NT2/D1 (cell line): ENCODE measurements at regions not wholly inside any gene's neighbourhood (a gene's known extent, or its start where the extent isn't known, plus 50 kb on each side); places are given as distances from the start of the nearest gene placed in this dataset.

Experiments used
- DNase-seq: peaks from one replicate; pipeline ENCODE4 v3.0.0-alpha.2; 2011; ENCODE audit warnings: low read depth, low spot score
- H3K27me3 ChIP-seq: 2 replicates; pipeline ENCODE4 v1.6.0; 2011; ENCODE audit warnings: mild to moderate bottlenecking; ENCODE audit not compliant: insufficient read length, insufficient read depth
- H3K36me3 ChIP-seq: 2 replicates; pipeline ENCODE4 v1.6.1; 2011; ENCODE audit warnings: mild to moderate bottlenecking, low read length, mixed read lengths; ENCODE audit not compliant: insufficient read depth, insufficient read length
- H3K4me1 ChIP-seq: 2 replicates; pipeline ENCODE4 v1.5.1; 2011; ENCODE audit not compliant: insufficient read depth, insufficient read length
- H3K4me3 ChIP-seq: 2 replicates; pipeline ENCODE4 v1.5.1; 2011; ENCODE audit warnings: low read depth; ENCODE audit not compliant: insufficient read length
- H3K9ac ChIP-seq: 2 replicates; pipeline ENCODE4 v1.6.0; 2011; ENCODE audit warnings: low read depth; ENCODE audit not compliant: insufficient read length
- H3K9me3 ChIP-seq: 2 replicates; pipeline ENCODE4 v1.5.1; 2011; ENCODE audit warnings: mild to moderate bottlenecking, low read length; ENCODE audit not compliant: insufficient read depth
- SUZ12 ChIP-seq: IDR thresholded peaks from 2 replicates; pipeline ENCODE4 v1.6.1; 2011; ENCODE audit not compliant: insufficient read length, insufficient read depth; ENCODE audit errors: extremely low read depth
- YY1 ChIP-seq: IDR thresholded peaks from 2 replicates; pipeline ENCODE4 v1.6.1; 2011; ENCODE audit not compliant: insufficient read length, insufficient read depth
- ZNF274 ChIP-seq: IDR thresholded peaks from 2 replicates; pipeline ENCODE4 v1.6.1; 2011; ENCODE audit warnings: mild to moderate bottlenecking, low read depth, low read length

DNA sequence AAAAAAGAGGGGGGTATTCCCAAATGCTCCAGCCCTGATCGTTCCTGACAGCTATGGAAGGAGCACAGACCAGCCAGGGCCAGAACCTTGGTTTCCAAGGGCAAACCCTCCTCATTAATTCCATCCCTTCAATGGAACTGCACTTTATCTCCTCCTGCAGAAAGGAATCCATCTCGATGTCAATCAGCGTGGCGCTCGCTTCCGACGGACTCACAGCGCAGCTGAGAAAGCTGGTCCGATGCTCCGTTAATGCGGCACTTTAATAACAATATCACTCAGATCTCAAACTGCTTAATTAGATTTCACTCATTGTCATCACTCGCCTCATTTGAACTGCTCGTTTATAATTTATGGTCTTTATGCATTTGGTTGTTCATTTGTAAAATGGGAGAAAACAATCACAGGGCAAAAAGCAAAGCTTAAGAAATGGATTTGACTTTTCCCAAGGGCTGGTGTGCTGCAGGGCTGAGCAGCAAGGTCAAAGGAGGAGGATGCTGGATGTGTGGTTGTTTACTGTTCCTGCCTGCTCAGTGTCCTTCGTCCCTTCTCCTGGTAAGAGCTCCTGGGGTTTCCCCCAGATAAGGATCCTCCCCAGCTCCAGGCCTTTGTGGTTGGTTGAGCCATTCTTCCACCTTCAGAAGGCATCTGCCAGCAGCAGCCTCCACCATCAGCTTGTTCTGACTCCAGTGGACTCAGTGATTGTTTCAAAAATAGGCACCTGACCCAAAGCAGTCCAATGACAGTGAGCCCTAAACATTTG, 152.7 kb downstream of the ANKRD60 start:
- Histone ChIP-seq H3K9ac (no peak overlapping the region), H3K4me3 (no peak overlapping the region)
- TF ChIP-seq SUZ12 (no peak), YY1 (no peak), ZNF274 (no peak)

DNA sequence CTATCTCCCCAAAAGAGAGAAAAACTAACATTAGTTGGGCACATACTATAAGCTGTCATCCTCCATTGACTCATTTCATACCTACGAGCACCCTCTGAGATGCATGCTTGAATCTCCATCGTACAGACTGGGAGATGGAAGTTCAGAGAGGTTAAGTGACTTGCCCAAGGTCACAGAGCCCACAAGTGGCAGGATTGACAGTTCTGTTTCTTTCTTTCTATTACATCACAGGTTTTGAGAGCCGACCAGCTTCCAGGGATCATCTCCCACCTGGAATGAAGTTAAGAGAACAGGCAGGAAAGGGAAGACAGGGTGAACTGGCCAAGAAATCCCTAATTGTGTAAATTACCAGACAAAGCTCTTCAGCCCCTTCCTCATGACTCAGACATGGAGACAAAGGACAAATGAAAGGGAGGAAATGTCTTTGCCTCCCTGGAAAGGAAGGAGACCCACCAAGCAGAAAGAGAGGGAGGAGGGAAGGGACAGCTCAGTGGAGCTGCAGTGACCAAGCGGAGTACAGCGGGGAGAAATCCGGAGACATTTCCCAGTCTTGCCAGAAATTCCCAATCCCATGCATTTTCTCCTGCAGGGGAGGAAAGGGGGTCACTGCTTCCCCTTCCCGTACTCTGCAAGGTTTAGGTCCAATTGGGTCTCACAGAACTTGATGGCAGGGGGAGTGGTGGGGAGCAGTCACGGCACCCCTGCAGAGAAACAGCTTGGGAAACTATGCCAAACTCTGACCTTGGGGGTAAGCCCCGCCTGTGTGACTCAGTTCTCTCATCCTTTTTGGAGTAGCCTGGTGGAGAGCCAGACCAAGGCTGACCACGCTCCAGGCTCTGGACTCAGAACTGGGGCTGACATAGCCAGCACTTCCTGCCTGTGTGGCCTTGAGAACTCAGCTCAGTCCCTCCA, 154.3 kb downstream of the ANKRD60 start:
- H3K9ac ChIP-seq, result no peak overlapping the region
- no peak for DNase-seq
- no peaks in the 10 kb centered on the region for H3K27me3 ChIP-seq
- TF ChIP-seq ZNF274 (no peak), YY1 (no peak), SUZ12 (no peak)
- H3K4me3 ChIP-seq, result no peak overlapping the region
- peaks cover 5% of the 10 kb centered on the region; the same call in 1 of the 2 replicates for H3K9me3 ChIP-seq
- H3K36me3 ChIP-seq, result no peaks in the 10 kb centered on the region
- H3K4me1 ChIP-seq, result peaks cover 8% of the 10 kb centered on the region

More for the DNA sequence above, 152.7 kb downstream of the ANKRD60 start:
- H3K4me1 ChIP-seq, result peaks cover 8% of the 10 kb centered on the region
- H3K36me3 ChIP-seq, result no peaks in the 10 kb centered on the region
- H3K27me3 ChIP-seq, result no peaks in the 10 kb centered on the region
- H3K9me3 ChIP-seq, result peaks cover 5% of the 10 kb centered on the region; the same call in 1 of the 2 replicates
- DNase-seq, result no peak

DNA sequence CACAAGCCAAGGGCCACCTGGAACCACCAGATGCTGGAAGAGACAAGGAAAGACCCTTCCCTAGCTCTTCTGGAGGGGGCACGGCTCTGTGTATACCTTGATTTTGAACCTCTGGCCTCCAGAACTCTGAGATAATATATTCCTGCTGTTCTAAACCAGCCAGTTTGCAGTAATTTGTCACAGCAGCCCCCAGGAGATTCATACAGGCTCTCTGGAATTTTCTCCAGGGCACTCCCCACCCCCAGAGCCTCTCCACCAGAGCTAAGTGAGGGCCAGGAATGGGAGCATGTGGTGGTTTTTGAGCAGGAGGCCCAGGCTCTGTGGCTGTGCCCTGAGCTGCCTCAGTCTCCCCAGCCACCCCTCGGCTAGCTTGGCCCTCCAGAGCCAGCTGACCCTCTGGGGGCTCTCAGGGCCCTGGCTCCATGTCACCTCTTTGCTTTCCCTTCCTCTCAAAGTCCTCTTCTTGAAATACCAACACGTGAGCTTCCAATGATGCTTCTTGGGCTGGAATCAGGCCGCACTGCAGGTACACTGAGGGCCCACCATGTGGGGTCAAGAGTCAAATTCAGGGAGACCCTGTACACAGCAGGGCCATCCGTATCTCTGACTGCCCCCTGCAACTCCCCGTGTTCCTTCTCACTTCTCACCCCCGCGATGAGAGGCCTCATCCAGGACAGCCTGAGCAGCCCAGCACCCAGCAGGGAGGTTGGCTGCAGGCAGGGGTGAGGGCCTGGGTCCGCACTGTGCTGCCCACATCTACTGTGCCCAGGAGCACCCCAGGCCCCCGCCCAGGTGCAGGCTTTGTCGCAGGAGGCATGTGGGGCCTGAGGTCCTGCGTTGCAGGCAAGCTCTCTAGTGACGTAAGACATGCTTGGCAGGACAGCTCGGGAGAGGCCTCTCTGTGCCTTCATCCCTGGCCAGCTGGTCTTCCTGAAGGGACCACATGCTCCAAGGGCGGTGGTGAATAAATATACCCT, 155.5 kb downstream of the ANKRD60 start:
- H3K4me3 ChIP-seq, result no peak overlapping the region
- H3K36me3 ChIP-seq, result no peaks in the 10 kb centered on the region
- peaks cover 5% of the 10 kb centered on the region; the same call in 1 of the 2 replicates for H3K9me3 ChIP-seq
- peaks cover 8% of the 10 kb centered on the region for H3K4me1 ChIP-seq
- no peak overlapping the region for H3K9ac ChIP-seq
- no peak for DNase-seq
- H3K27me3 ChIP-seq, result peaks cover 2% of the 10 kb centered on the region
- TF ChIP-seq ZNF274, result no peak
- TF ChIP-seq SUZ12, result no peak
- TF ChIP-seq YY1, result no peak

DNA sequence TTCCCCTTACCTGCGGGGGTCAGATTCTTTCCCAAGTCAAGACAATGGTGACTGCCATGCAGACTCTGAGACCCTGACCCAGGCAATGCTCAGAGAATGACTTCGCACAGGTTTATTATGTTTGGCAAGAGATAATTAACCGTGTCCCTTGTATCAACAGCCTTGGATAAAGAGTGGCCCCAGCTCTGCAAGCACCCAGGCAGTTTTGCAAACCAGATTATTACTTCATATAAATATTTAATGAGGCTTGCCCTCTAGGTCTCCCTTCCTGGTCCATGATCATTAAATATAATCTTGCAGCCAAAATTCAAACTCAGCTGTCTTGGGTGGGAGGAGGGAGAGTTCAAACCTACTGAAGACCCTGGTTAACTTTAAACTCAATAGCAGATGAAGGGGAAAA, 156.5 kb downstream of the ANKRD60 start:
- no peak for DNase-seq
- Histone ChIP-seq H3K9ac (no peak overlapping the region), H3K9me3 (no peaks in the 10 kb centered on the region), H3K36me3 (no peaks in the 10 kb centered on the region), H3K4me3 (no peak overlapping the region), H3K4me1 (peaks cover 8% of the 10 kb centered on the region), H3K27me3 (peaks cover 2% of the 10 kb centered on the region)
- TF ChIP-seq ZNF274 (no peak), SUZ12 (no peak), YY1 (no peak)

DNA sequence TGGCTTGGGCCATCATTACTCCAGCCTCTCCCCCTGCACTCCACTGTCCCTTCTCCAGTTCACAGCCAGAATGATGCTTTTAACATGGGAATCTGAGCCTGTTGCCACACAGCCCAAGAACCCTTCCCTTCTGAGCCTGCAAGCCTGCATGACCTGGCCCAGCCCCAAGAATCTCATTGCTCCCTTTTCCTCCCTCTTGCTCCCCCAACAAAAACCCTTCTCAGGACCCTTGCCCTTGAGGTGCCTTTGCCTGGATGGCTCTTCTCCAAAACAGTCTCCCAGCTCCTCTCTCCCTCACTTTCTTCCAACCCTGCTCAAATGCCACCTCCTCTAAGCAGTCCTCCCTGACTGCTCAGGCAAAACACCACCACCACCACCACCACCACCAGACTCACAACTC, 157.2 kb downstream of the ANKRD60 start:
- Histone ChIP-seq H3K36me3 (no peaks in the 10 kb centered on the region), H3K27me3 (peaks cover 2% of the 10 kb centered on the region), H3K9me3 (no peaks in the 10 kb centered on the region), H3K4me3 (no peak overlapping the region), H3K4me1 (peaks cover 8% of the 10 kb centered on the region), H3K9ac (no peak overlapping the region)
- TF ChIP-seq YY1 (no peak), SUZ12 (no peak), ZNF274 (no peak)
- DNase-seq, result no peak

DNA sequence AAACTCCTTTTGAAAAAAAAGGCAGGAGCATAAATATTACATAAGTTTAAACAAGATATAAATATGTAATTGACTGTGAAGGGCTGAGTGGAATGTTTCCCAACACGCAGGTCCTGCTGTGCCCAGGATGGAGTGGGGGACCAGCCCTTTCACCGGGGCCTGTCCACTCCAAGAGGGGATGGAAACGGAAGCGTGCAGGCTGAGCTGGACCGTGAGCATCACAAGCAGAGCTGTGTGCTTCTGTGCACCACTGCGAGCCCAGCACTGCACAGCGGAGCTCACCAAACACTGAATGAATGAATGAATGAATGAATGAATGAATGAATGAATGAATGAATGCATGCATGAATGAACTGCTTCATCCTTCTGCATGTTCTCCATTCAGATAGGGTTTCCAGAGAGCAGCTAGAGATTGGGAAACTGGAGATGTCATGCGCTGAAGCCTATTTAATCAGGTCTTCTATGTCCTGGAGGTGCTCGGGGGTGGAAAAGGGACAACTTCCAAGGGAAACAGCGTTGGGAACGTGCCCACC, 157.7 kb downstream of the ANKRD60 start:
- no peak for DNase-seq
- no peak overlapping the region for H3K4me3 ChIP-seq
- peaks cover 2% of the 10 kb centered on the region for H3K27me3 ChIP-seq
- H3K9ac ChIP-seq, result no peak overlapping the region
- no peaks in the 10 kb centered on the region for H3K36me3 ChIP-seq
- TF ChIP-seq SUZ12 (no peak), YY1 (no peak), ZNF274 (no peak)
- H3K9me3 ChIP-seq, result no peaks in the 10 kb centered on the region
- peaks cover 8% of the 10 kb centered on the region for H3K4me1 ChIP-seq
